HUDEP-2 (cell line): ENCODE measurements at regions not wholly inside any gene's neighbourhood (a gene's known extent, or its start where the extent isn't known, plus 50 kb on each side); places are given as distances from the start of the nearest gene placed in this dataset.

Experiments
- DNase-seq, 76 experiments: peaks; one replicate each; lab custom pipeline; 2025; ENCODE audit not compliant: unreplicated experiment in 76 of 76; lab: John Stamatoyannopoulos, UW

- no peak for DNase-seq
These were observed 144.1 kb downstream of the RPAP3 start for GRCh38 chr12:47561746-47562145.

- DNase-seq, result no peak
These were observed 145.4 kb downstream of the RPAP3 start for GRCh38 chr12:47560415-47560814.

- DNase-seq, result no peak
These were observed 147.0 kb downstream of the RPAP3 start for GRCh38 chr12:47558625-47559345.

- no peak for DNase-seq
These were observed 148.4 kb downstream of the RPAP3 start for GRCh38 chr12:47557386-47557785.

- no peak for DNase-seq
These were observed 149.4 kb downstream of the RPAP3 start for GRCh38 chr12:47556261-47557030.

- DNase-seq, result no peak
These were observed 151.7 kb downstream of the RPAP3 start for GRCh38 chr12:47554046-47554653.

GRCh38 chr12:47553266-47553665 lies 152.6 kb downstream of the RPAP3 start:
- no peak for DNase-seq

GRCh38 chr12:47551426-47551851 lies 154.4 kb downstream of the RPAP3 start:
- no peak for DNase-seq

- no peak for DNase-seq
These were observed 156.6 kb downstream of the RPAP3 start for GRCh38 chr12:47549258-47549657.

GRCh38 chr12:47548401-47548800 lies 157.4 kb downstream of the RPAP3 start:
- no peak for DNase-seq

GRCh38 chr12:47547077-47547476 lies 158.8 kb downstream of the RPAP3 start:
- no peak for DNase-seq

GRCh38 chr12:47545938-47546609 lies 159.8 kb downstream of the RPAP3 start:
- no peak for DNase-seq

GRCh38 chr12:47534695-47535094 lies 171.1 kb downstream of the RPAP3 start:
- peak in 2 of 76 experiments; percentile 0 to 5 for DNase-seq

GRCh38 chr12:47530050-47530449 lies 175.8 kb downstream of the RPAP3 start:
- no peak for DNase-seq

- DNase-seq, result no peak
These were observed 178.0 kb downstream of the RPAP3 start for GRCh38 chr12:47527816-47528215.

- DNase-seq, result no peak
These were observed 185.8 kb downstream of the RPAP3 start for GRCh38 chr12:47520029-47520428.

GRCh38 chr12:47517122-47517521 lies 188.7 kb downstream of the RPAP3 start:
- DNase-seq, result no peak

GRCh38 chr12:47509398-47509851 lies 196.4 kb downstream of the RPAP3 start:
- no peak for DNase-seq

- no peak for DNase-seq
These were observed 198.6 kb downstream of the RPAP3 start for GRCh38 chr12:47507221-47507620.

GRCh38 chr12:47504775-47505446 lies 200.9 kb downstream of the RPAP3 start:
- DNase-seq, result no peak
